HCT116 (cell line): ENCODE measurements at regions not wholly inside any gene's neighbourhood (a gene's known extent, or its start where the extent isn't known, plus 50 kb on each side); places are given as distances from the start of the nearest gene placed in this dataset.

Source experiments
- ATAC-seq: fragments of 200-7000 bp; cut with Tn5 transposase; 2 replicates; pipeline ENCODE4 v1.9.1; 2020; ENCODE audit warnings: mild to moderate bottlenecking, moderate library complexity
- BruUV-seq: library from RNA; stranded (reverse); fragments of 400-500 nt; replicated peaks from 2 replicates; lab custom pipeline; 2021; lab: Mats Ljungman, UMichigan
- CTCF ChIA-PET: fragments of 300-600 bp; sonication (Branson Sonifier 250); formaldehyde crosslinking; loops from one replicate; lab custom pipeline; 2021; ENCODE audit warnings: antibody characterized with exemption; lab: Charles Lee
- POLR2A ChIA-PET: fragments of 300-600, 350-600 bp; sonication (Branson Sonifier 250); formaldehyde crosslinking; loops from one replicate; lab custom pipeline; 2021; ENCODE audit warnings: antibody characterized with exemption; lab: Charles Lee
- RAD21 ChIA-PET, 2 experiments: fragments of 300-600 bp; sonication (Branson Sonifier 250); formaldehyde crosslinking; loops; one replicate each; lab custom pipeline; 2023; ENCODE audit warnings: low total read pairs in 2 of 2; ENCODE audit not compliant: uncharacterized antibody in 2 of 2, unreplicated experiment in 2 of 2, low non-redundant PET in 1 of 2; lab: Charles Lee
- DNase-seq: peaks from one replicate; pipeline ENCODE4 v3.0.0-alpha.2; 2010; ENCODE audit warnings: low read depth, low spot score
- H2AFZ ChIP-seq: fragments of 200-600 bp; shearing (Covaris generic), sonication (generic); 2 replicates; pipeline ENCODE4 v1.6.1; 2017; ENCODE audit warnings: low read depth, mixed run types, mixed read lengths, antibody characterized with exemption, low read length; ENCODE audit not compliant: poor library complexity, severe bottlenecking
- H3K27ac ChIP-seq: 2 replicates; pipeline ENCODE4 v1.5.1; 2012; ENCODE audit warnings: low read depth, low read length
- H3K27me3 ChIP-seq: fragments of 200-600 bp; sonication (generic); 2 replicates; pipeline ENCODE4 v1.6.1; 2016; ENCODE audit warnings: mixed run types, low read length, mixed read lengths; ENCODE audit not compliant: insufficient read depth
- H3K36me3 ChIP-seq, 2 experiments: fragments of 200-500 bp in 1 of 2; fragments of 200-600 bp in 1 of 2; sonication (Bioruptor generic) in 1 of 2; sonication (generic) in 1 of 2; 2 replicates each; pipeline versions ENCODE4 v1.5.1 to v1.6.1; 2014 to 2016; ENCODE audit warnings: low read length in 2 of 2, inconsistent platforms in 1 of 2, mixed read lengths in 1 of 2, mixed run types in 1 of 2; ENCODE audit not compliant: insufficient read depth in 2 of 2, control insufficient read depth in 1 of 2
- H3K4me1 ChIP-seq, 2 experiments: fragments of 200-600 bp in 1 of 2; sonication (generic) in 1 of 2; 2 replicates each; pipeline versions ENCODE4 v1.5.1 to v1.6.1; 2012 to 2017; ENCODE audit warnings: low read length in 2 of 2, inconsistent platforms in 1 of 2, mild to moderate bottlenecking in 1 of 2, mixed read lengths in 1 of 2, mixed run types in 1 of 2, moderate library complexity in 1 of 2; ENCODE audit not compliant: insufficient read depth in 2 of 2, control insufficient read depth in 1 of 2
- H3K4me2 ChIP-seq: fragments of 200-600 bp; sonication (generic); 2 replicates; pipeline ENCODE4 v1.6.1; 2017; ENCODE audit warnings: mixed run types, low read length, mixed read lengths
- H3K4me3 ChIP-seq, 2 experiments: fragments of 200-600 bp in 1 of 2; sonication (generic) in 1 of 2; replicated peaks in 1 of 2; 2 replicates each; pipeline ENCODE4 v1.5.1; 2011 to 2016; ENCODE audit warnings: low read length in 2 of 2, control low read depth in 1 of 2, low read depth in 1 of 2, mild to moderate bottlenecking in 1 of 2, mixed read lengths in 1 of 2, mixed run types in 1 of 2
- H3K79me2 ChIP-seq: fragments of 200-600 bp; sonication (generic); 2 replicates; pipeline ENCODE4 v1.6.1; 2017; ENCODE audit warnings: mild to moderate bottlenecking, mixed run types, low read length, moderate library complexity, mixed read lengths; ENCODE audit not compliant: insufficient read depth
- H3K9ac ChIP-seq: fragments of 200-600 bp; sonication (generic); 2 replicates; pipeline ENCODE4 v1.6.1; 2016; ENCODE audit warnings: low read length, mixed read lengths
- H3K9me2 ChIP-seq: fragments of 200-600 bp; sonication (generic), shearing (Covaris generic); 2 replicates; pipeline ENCODE4 v1.6.1; 2017; ENCODE audit warnings: mixed run types, mild to moderate bottlenecking, moderate library complexity; ENCODE audit not compliant: insufficient read depth
- H3K9me3 ChIP-seq, 2 experiments: fragments of 200-500 bp in 1 of 2; fragments of 200-600 bp in 1 of 2; sonication (Bioruptor generic) in 1 of 2; sonication (generic) in 1 of 2; 2 replicates each; pipeline ENCODE4 v1.6.1; 2014 to 2017; ENCODE audit warnings: low read length in 2 of 2, mixed read lengths in 2 of 2, inconsistent platforms in 1 of 2, low read depth in 1 of 2, mild to moderate bottlenecking in 1 of 2, mixed run types in 1 of 2, moderate library complexity in 1 of 2; ENCODE audit not compliant: control insufficient read depth in 1 of 2, insufficient read depth in 1 of 2
- H4K20me1 ChIP-seq: fragments of 200-600 bp; sonication (generic), shearing (Covaris generic); 2 replicates; pipeline ENCODE4 v1.6.1; 2017; ENCODE audit warnings: mixed run types, mild to moderate bottlenecking, moderate library complexity; ENCODE audit not compliant: insufficient read depth
- CBX3 ChIP-seq: IDR thresholded peaks from 2 replicates; pipeline ENCODE4 v1.6.1; 2012; ENCODE audit warnings: low read depth
- CEBPB ChIP-seq: IDR thresholded peaks from 2 replicates; pipeline ENCODE4 v1.6.1; 2012; ENCODE audit warnings: low read depth
- CTCF ChIP-seq, 3 experiments: fragments of 200-600 bp in 1 of 3; sonication (generic) in 1 of 3; IDR thresholded peaks in 2 of 3; conservative IDR thresholded peaks in 1 of 3; 2 replicates each; pipeline ENCODE4 v1.5.1; 2012 to 2017; ENCODE audit warnings: low read depth in 2 of 3, low read length in 2 of 3, antibody characterized with exemption in 1 of 3, borderline replicate concordance in 1 of 3, control low read depth in 1 of 3, mild to moderate bottlenecking in 1 of 3, mixed read lengths in 1 of 3, mixed run types in 1 of 3, moderate library complexity in 1 of 3; ENCODE audit not compliant: insufficient read depth in 1 of 3
- EGR1 ChIP-seq: IDR thresholded peaks from 2 replicates; pipeline ENCODE4 v1.6.1; 2012; ENCODE audit warnings: low read depth
- ELF1 ChIP-seq: IDR thresholded peaks from 2 replicates; pipeline ENCODE4 v1.6.1; 2012; ENCODE audit warnings: low read depth, borderline replicate concordance
- EZH2 ChIP-seq: fragments of 200-600 bp; sonication (generic); IDR thresholded peaks from 2 replicates; pipeline ENCODE4 v1.6.1; 2017; ENCODE audit warnings: antibody characterized with exemption, mixed run types
- EZH2phosphoT487 ChIP-seq: fragments of 200-600 bp; IDR thresholded peaks from 2 replicates; pipeline ENCODE4 v1.6.1; 2018; ENCODE audit warnings: antibody characterized with exemption, borderline replicate concordance
- FOSL1 ChIP-seq: IDR thresholded peaks from 2 replicates; pipeline ENCODE4 v1.6.1; 2012; ENCODE audit warnings: low read depth
- JUND ChIP-seq: IDR thresholded peaks from 2 replicates; pipeline ENCODE4 v1.6.1; 2012
- POLR2AphosphoS5 ChIP-seq: IDR thresholded peaks from 2 replicates; pipeline ENCODE4 v1.6.1; 2011; ENCODE audit warnings: mild to moderate bottlenecking, low read depth, low read length, moderate library complexity
- ZFX ChIP-seq: fragments of 450-650 bp; IDR thresholded peaks from 2 replicates; pipeline ENCODE4 v1.6.1; 2017
- ZNF274 ChIP-seq: fragments of 200-500 bp; sonication (Bioruptor generic); IDR thresholded peaks from 2 replicates; pipeline ENCODE4 v1.6.1; 2014; ENCODE audit warnings: mild to moderate bottlenecking, low read depth, low read length, inconsistent platforms
- intact Hi-C: fragments of 100-400 bp; cut with micrococcal nuclease; formaldehyde crosslinking; loops from 2 replicates; pipeline ENCODE4 v1.10.0; 2022
- TF ChIP-seq, protein P1 (sequence below): IDR thresholded peaks from 2 replicates; pipeline ENCODE4 v1.6.1; 2012

- H3K4me2 ChIP-seq, result no peak overlapping the region
- POLR2A ChIA-PET, result no interaction called here
Measured at GRCh38 chr12:89059721-89060541, 292.4 kb downstream of the DUSP6 start.

More at GRCh38 chr12:89059721-89060541, 292.4 kb downstream of the DUSP6 start:
- Histone ChIP-seq H3K27me3 (no peaks in the 10 kb centered on the region), H3K27ac (no peak overlapping the region), H4K20me1 (no peaks in the 10 kb centered on the region), H3K4me1 (peaks cover 0 to 15% of the 10 kb centered on the region in 2 experiments; a peak in 2 of 4 replicates), H2AFZ (no peak overlapping the region), H3K9ac (no peak overlapping the region), H3K4me3 (no peak overlapping the region), H3K9me2 (no peaks in the 10 kb centered on the region), H3K79me2 (no peaks in the 10 kb centered on the region), H3K36me3 (no peaks in the 10 kb centered on the region), H3K9me3 (no peaks in the 10 kb centered on the region)
- ChIA-PET CTCF (no interaction called here), RAD21 (no interaction called here)
- no peak for ATAC-seq
- TF ChIP-seq POLR2AphosphoS5 (no peak), CTCF (IDR thresholded peaks at IDR 0.05 in 2 of 3, conservative IDR thresholded peaks at IDR 0.05 in 1 of 3; ENCODE audit: borderline replicate concordance in 1 of 3, insufficient read depth in 1 of 3, low read depth in 2 of 3, low read length in 2 of 3) (no peak), ELF1 (no peak), JUND (no peak), FOSL1 (no peak), EGR1 (no peak), ZFX (no peak), CEBPB (no peak), ZNF274 (no peak), EZH2phosphoT487 (no peak), CBX3 (no peak), EZH2 (no peak)
- TF ChIP-seq, protein P1, sequence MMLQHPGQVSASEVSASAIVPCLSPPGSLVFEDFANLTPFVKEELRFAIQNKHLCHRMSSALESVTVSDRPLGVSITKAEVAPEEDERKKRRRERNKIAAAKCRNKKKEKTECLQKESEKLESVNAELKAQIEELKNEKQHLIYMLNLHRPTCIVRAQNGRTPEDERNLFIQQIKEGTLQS, result no peak
- no TSS peak for BruUV-seq
- DNase-seq, result no peak
- intact Hi-C loops, result loop anchor here (10.0 kb wide), 1 partner anchor 165 kb away; no protein-coding TSS in a partner anchor
